Hepatocyte (in vitro differentiated cells): ENCODE measurements at regions not wholly inside any gene's neighbourhood (a gene's known extent, or its start where the extent isn't known, plus 50 kb on each side); places are given as distances from the start of the nearest gene placed in this dataset.

Source experiments
- DNase-seq: peaks from one replicate; pipeline ENCODE4 v3.0.0-alpha.2; 2016; ENCODE audit warnings: low spot score
- H2AFZ ChIP-seq: fragments of 200-600 bp; sonication (generic); 2 replicates; pipeline ENCODE4 v1.6.0; 2016; ENCODE audit warnings: antibody characterized with exemption, mild to moderate bottlenecking
- H3K27ac ChIP-seq: fragments of 200-600 bp; sonication (generic); 2 replicates; pipeline ENCODE4 v1.5.1; 2016; ENCODE audit warnings: mild to moderate bottlenecking
- H3K27me3 ChIP-seq: fragments of 200-600 bp; sonication (generic); 2 replicates; pipeline ENCODE4 v1.6.1; 2016
- H3K36me3 ChIP-seq: fragments of 200-600 bp; sonication (generic); replicated peaks from 2 replicates; pipeline ENCODE4 v1.5.1; 2016; ENCODE audit warnings: low read depth; ENCODE audit not compliant: insufficient read depth
- H3K4me1 ChIP-seq: fragments of 200-600 bp; sonication (generic); 2 replicates; pipeline ENCODE4 v1.5.1; 2016; ENCODE audit warnings: mild to moderate bottlenecking, moderate library complexity; ENCODE audit not compliant: insufficient read depth
- H3K4me2 ChIP-seq: fragments of 200-600 bp; sonication (generic); 2 replicates; pipeline ENCODE4 v1.6.0; 2016
- H3K4me3 ChIP-seq: fragments of 200-600 bp; sonication (generic); 2 replicates; pipeline ENCODE4 v1.5.1; 2016; ENCODE audit warnings: mild to moderate bottlenecking
- H3K79me2 ChIP-seq: fragments of 200-600 bp; sonication (generic); 2 replicates; pipeline ENCODE4 v1.6.0; 2017; ENCODE audit warnings: mild to moderate bottlenecking
- H3K9me2 ChIP-seq: fragments of 200-600 bp; sonication (generic); replicated peaks from 2 replicates; pipeline ENCODE4 v1.6.0; 2017; ENCODE audit warnings: mild to moderate bottlenecking; ENCODE audit not compliant: insufficient read depth
- H3K9me3 ChIP-seq: fragments of 200-600 bp; sonication (generic); 2 replicates; pipeline ENCODE4 v1.5.1; 2016; ENCODE audit warnings: low read depth, mild to moderate bottlenecking
- H4K20me1 ChIP-seq: fragments of 200-600 bp; sonication (generic); 2 replicates; pipeline ENCODE4 v1.6.0; 2016; ENCODE audit warnings: mild to moderate bottlenecking; ENCODE audit not compliant: insufficient read depth, poor library complexity, severe bottlenecking
- CTCF ChIP-seq: fragments of 200-600 bp; sonication (generic); IDR thresholded peaks from 2 replicates; pipeline ENCODE4 v1.5.1; 2016; ENCODE audit warnings: antibody characterized with exemption, mild to moderate bottlenecking; ENCODE audit not compliant: poor library complexity
- EZH2 ChIP-seq: fragments of 200-600 bp; sonication (generic); IDR thresholded peaks from 2 replicates; pipeline ENCODE4 v1.6.1; 2016; ENCODE audit warnings: antibody characterized with exemption, mild to moderate bottlenecking, borderline replicate concordance
- EZH2phosphoT487 ChIP-seq: fragments of 200-600 bp; sonication (generic); IDR thresholded peaks from one replicate; pipeline ENCODE4 v1.6.1; 2018; ENCODE audit warnings: antibody characterized with exemption, mild to moderate bottlenecking, low read depth, moderate library complexity; ENCODE audit not compliant: unreplicated experiment, severe bottlenecking
- WGBS: methylation state at CpG from one replicate; pipeline ENCODE4 v1.1.6; 2016; ENCODE audit warnings: low lambda C conversion rate; ENCODE audit errors: missing lambda C conversion rate; 5-methylcytosine and 5-hydroxymethylcytosine counted together

- no peak overlapping the region for H3K4me3 ChIP-seq
- no peaks in the 10 kb centered on the region for H4K20me1 ChIP-seq
- no peaks in the 10 kb centered on the region for H3K9me3 ChIP-seq
- no peak overlapping the region for H2AFZ ChIP-seq
- no peak overlapping the region for H3K4me2 ChIP-seq
- TF ChIP-seq EZH2phosphoT487, result no peak
- no peak for TF ChIP-seq EZH2
- TF ChIP-seq CTCF, result no peak
- H3K79me2 ChIP-seq, result no peaks in the 10 kb centered on the region
- 95% methylated on average over 3 of the region's 3 CpGs for WGBS
- no peaks in the 10 kb centered on the region for H3K4me1 ChIP-seq
- no peaks in the 10 kb centered on the region for H3K9me2 ChIP-seq
- no peak for DNase-seq
- no peaks in the 10 kb centered on the region for H3K36me3 ChIP-seq
- no peaks in the 10 kb centered on the region for H3K27me3 ChIP-seq
- H3K27ac ChIP-seq, result no peak overlapping the region
These were observed 232.5 kb upstream of the EEF2KMT start for GRCh38 chr16:5330058-5330457.

GRCh38 chr16:5328546-5328945, 231.0 kb upstream of the EEF2KMT start:
- DNase-seq, result no peak
- Histone ChIP-seq H3K36me3 (no peaks in the 10 kb centered on the region), H2AFZ (no peak overlapping the region), H3K4me1 (no peaks in the 10 kb centered on the region), H3K27me3 (no peaks in the 10 kb centered on the region), H3K9me3 (no peaks in the 10 kb centered on the region), H3K27ac (no peak overlapping the region), H4K20me1 (no peaks in the 10 kb centered on the region), H3K9me2 (no peaks in the 10 kb centered on the region), H3K79me2 (no peaks in the 10 kb centered on the region), H3K4me3 (no peak overlapping the region), H3K4me2 (no peak overlapping the region)
- TF ChIP-seq EZH2phosphoT487 (no peak), EZH2 (no peak), CTCF (no peak)
- WGBS, result 75% methylated on average over 5 of the region's 5 CpGs

GRCh38 chr16:5326395-5326794, 228.8 kb upstream of the EEF2KMT start:
- Histone ChIP-seq H3K9me3 (no peaks in the 10 kb centered on the region), H3K79me2 (no peaks in the 10 kb centered on the region), H2AFZ (no peak overlapping the region), H3K36me3 (no peaks in the 10 kb centered on the region), H4K20me1 (no peaks in the 10 kb centered on the region), H3K27ac (no peak overlapping the region), H3K4me2 (no peak overlapping the region), H3K9me2 (no peaks in the 10 kb centered on the region), H3K4me1 (no peaks in the 10 kb centered on the region), H3K4me3 (no peak overlapping the region), H3K27me3 (no peaks in the 10 kb centered on the region)
- DNase-seq, result no peak
- WGBS, result 87% methylated on average over 3 of the region's 3 CpGs
- TF ChIP-seq EZH2 (no peak), EZH2phosphoT487 (no peak), CTCF (no peak)

- DNase-seq, result no peak
- H3K27ac ChIP-seq, result no peak overlapping the region
These were observed 228.3 kb upstream of the EEF2KMT start for GRCh38 chr16:5325932-5326331.

More at GRCh38 chr16:5325932-5326331, 228.3 kb upstream of the EEF2KMT start:
- Histone ChIP-seq H3K9me3 (no peaks in the 10 kb centered on the region), H3K27me3 (no peaks in the 10 kb centered on the region), H3K4me3 (no peak overlapping the region), H3K36me3 (no peaks in the 10 kb centered on the region), H4K20me1 (no peaks in the 10 kb centered on the region), H2AFZ (no peak overlapping the region), H3K9me2 (no peaks in the 10 kb centered on the region), H3K4me1 (no peaks in the 10 kb centered on the region), H3K4me2 (no peak overlapping the region), H3K79me2 (no peaks in the 10 kb centered on the region)
- no peak for TF ChIP-seq CTCF
- TF ChIP-seq EZH2, result no peak
- TF ChIP-seq EZH2phosphoT487, result no peak
- 69% methylated on average over 4 of the region's 4 CpGs for WGBS
